Hematopoietic multipotent progenitor cell treated with erythropoietin and hydrocortisone succinate and interleukin-3 and kit ligand, for 6 days (in vitro differentiated cells): ENCODE measurements at regions not wholly inside any gene's neighbourhood (a gene's known extent, or its start where the extent isn't known, plus 50 kb on each side); places are given as distances from the start of the nearest gene placed in this dataset.
A peak's percentile ranks its signal among the peaks of the same experiment; 100 is the strongest.

Experiments
- DNase-seq: peaks from one replicate; pipeline ENCODE4 v3.0.0-alpha.2; 2015

GRCh38 chr6:41996997-41997396 lies 53.3 kb upstream of the TAF8 start:
- DNase-seq: no peak

- DNase-seq: peak; percentile 35
Observed at GRCh38 chr6:41997456-41997855, 52.9 kb upstream of the TAF8 start.
